GM12878 (cell line): ENCODE measurements at regions not wholly inside any gene's neighbourhood (a gene's known extent, or its start where the extent isn't known, plus 50 kb on each side); places are given as distances from the start of the nearest gene placed in this dataset.

Experiments
- ATAC-seq: fragments of 200-7000 bp; cut with Tn5 transposase; 3 replicates; pipeline ENCODE4 v1.9.1; 2020; ENCODE audit warnings: mild to moderate bottlenecking, moderate library complexity
- BruUV-seq: library from RNA; stranded (reverse); fragments of 400-500 nt; replicated peaks from 2 replicates; lab custom pipeline; 2021; lab: Mats Ljungman, UMichigan
- CTCF ChIA-PET: fragments of 300-600 bp; sonication (Branson Sonifier 250); formaldehyde crosslinking; extraction: SDS; loops from one replicate; lab custom pipeline; 2021; ENCODE audit warnings: inconsistent platforms; lab: Yijun Ruan, JAX
- POLR2A ChIA-PET: fragments of 350-600 bp; formaldehyde crosslinking; extraction: SDS; loops from one replicate; lab custom pipeline; 2021; ENCODE audit warnings: inconsistent platforms; lab: Charles Lee
- RAD21 ChIA-PET: fragments of 300-600 bp; sonication (Branson Sonifier 250); formaldehyde crosslinking; loops from one replicate; lab custom pipeline; 2023; ENCODE audit warnings: antibody characterized with exemption; ENCODE audit not compliant: unreplicated experiment; lab: Charles Lee
- SMC1A ChIA-PET: fragments of 300-600 bp; sonication (Branson Sonifier 250); formaldehyde crosslinking; loops from one replicate; lab custom pipeline; 2023; ENCODE audit not compliant: unreplicated experiment, uncharacterized antibody; lab: Charles Lee
- DNase-seq: peaks from one replicate; pipeline ENCODE4 v3.0.0-alpha.2; 2011; ENCODE audit warnings: low read depth, low spot score
- FAIRE-seq: peaks from 3 replicates; lab custom pipeline; 2011; peaks lifted over from hg19 to GRCh38; lab: Jason Lieb, UNC
- H2AFZ ChIP-seq: 2 replicates; pipeline ENCODE4 v1.6.0; 2011; ENCODE audit warnings: low read depth, low read length, control low read depth; ENCODE audit not compliant: control insufficient read depth
- H3K27ac ChIP-seq: 2 replicates; pipeline ENCODE4 v1.5.1; 2011; ENCODE audit warnings: control low read depth; ENCODE audit not compliant: control insufficient read depth, insufficient read depth
- H3K27me3 ChIP-seq, 2 experiments: replicated peaks in 1 of 2; 2 replicates each; pipeline versions ENCODE4 v1.6.0 to v1.6.1; 2011; ENCODE audit warnings: low read length in 1 of 2; ENCODE audit not compliant: control insufficient read depth in 2 of 2, insufficient read depth in 2 of 2
- H3K36me3 ChIP-seq, 2 experiments: 2 replicates each; pipeline ENCODE4 v1.5.1; 2011; ENCODE audit warnings: low read length in 1 of 2; ENCODE audit not compliant: control insufficient read depth in 2 of 2, insufficient read depth in 2 of 2
- H3K4me1 ChIP-seq: 2 replicates; pipeline ENCODE4 v1.6.1; 2011; ENCODE audit warnings: mild to moderate bottlenecking, low read length, moderate library complexity, mixed read lengths; ENCODE audit not compliant: control insufficient read depth, insufficient read depth
- H3K4me2 ChIP-seq: 2 replicates; pipeline ENCODE4 v1.6.0; 2011; ENCODE audit warnings: control low read depth; ENCODE audit not compliant: control insufficient read depth, insufficient read depth
- H3K4me3 ChIP-seq: fragments of 200-600 bp; sonication (generic); 2 replicates; pipeline ENCODE4 v1.5.1; 2016
- H3K79me2 ChIP-seq: 2 replicates; pipeline ENCODE4 v1.6.0; 2011; ENCODE audit warnings: low read length; ENCODE audit not compliant: control insufficient read depth, insufficient read depth
- H3K9ac ChIP-seq: 2 replicates; pipeline ENCODE4 v1.8.0; 2011; ENCODE audit warnings: low read length, control low read depth, mixed read lengths; ENCODE audit not compliant: control insufficient read depth, insufficient read depth
- H3K9me3 ChIP-seq: replicated peaks from 3 replicates; pipeline ENCODE4 v1.5.1; 2011; ENCODE audit warnings: mild to moderate bottlenecking, low read length; ENCODE audit not compliant: control insufficient read depth, insufficient read depth
- H4K20me1 ChIP-seq: 2 replicates; pipeline ENCODE4 v1.6.0; 2011; ENCODE audit not compliant: control insufficient read depth, insufficient read depth
- BRCA1 ChIP-seq: IDR thresholded peaks from 2 replicates; pipeline ENCODE4 v1.6.1; 2011; ENCODE audit warnings: low read depth, low read length, improper control_type of control experiment
- CREB1 ChIP-seq: IDR thresholded peaks from 2 replicates; pipeline ENCODE4 v1.6.1; 2012; ENCODE audit warnings: low read depth, mild to moderate bottlenecking, inconsistent platforms
- EP300 ChIP-seq, 2 experiments: fragments of 150-350 bp in 1 of 2; IDR thresholded peaks; 2 replicates each; pipeline ENCODE4 v1.6.1; 2011 to 2012; ENCODE audit warnings: low read depth in 2 of 2, low read length in 2 of 2, borderline replicate concordance in 1 of 2, improper control_type of control experiment in 1 of 2, inconsistent platforms in 1 of 2; ENCODE audit not compliant: control insufficient read depth in 1 of 2
- ESRRA ChIP-seq: IDR thresholded peaks from 2 replicates; pipeline ENCODE4 v1.6.1; 2012; ENCODE audit warnings: mild to moderate bottlenecking, low read length, improper control_type of control experiment
- MTA3 ChIP-seq: IDR thresholded peaks from 2 replicates; pipeline ENCODE4 v1.6.1; 2012; ENCODE audit warnings: low read length, inconsistent platforms, borderline replicate concordance
- NKRF ChIP-seq: fragments of 450-650 bp; conservative IDR thresholded peaks from 2 replicates; pipeline ENCODE4 v1.6.1; 2017; ENCODE audit warnings: mild to moderate bottlenecking, moderate library complexity
- PML ChIP-seq: IDR thresholded peaks from 2 replicates; pipeline ENCODE4 v1.6.1; 2012; ENCODE audit warnings: low read length, inconsistent platforms
- RAD51 ChIP-seq: fragments of 450-650 bp; IDR thresholded peaks from 2 replicates; pipeline ENCODE4 v1.6.1; 2016; ENCODE audit warnings: moderate library complexity, mild to moderate bottlenecking, inconsistent platforms
- SPI1 ChIP-seq: IDR thresholded peaks from 2 replicates; pipeline ENCODE4 v1.6.1; 2011; ENCODE audit warnings: low read depth, mild to moderate bottlenecking, low read length, moderate library complexity, borderline replicate concordance; ENCODE audit not compliant: insufficient read depth
- WGBS: methylation state at CpG from one replicate; pipeline ENCODE4 v1.1.6; 2016; ENCODE audit warnings: low lambda C conversion rate; ENCODE audit not compliant: insufficient replicate concordance, insufficient coverage; ENCODE audit errors: missing lambda C conversion rate; 5-methylcytosine and 5-hydroxymethylcytosine counted together
- in situ Hi-C: fragments of 300-500 bp; cut with MboI; formaldehyde crosslinking; loops from 9 replicates; pipeline ENCODE4 v1.14.3; 2018; ENCODE audit warnings: mixed read lengths
- intact Hi-C: fragments of 100-400 bp; cut with micrococcal nuclease; formaldehyde crosslinking; loops from one replicate; pipeline ENCODE4 v1.14.2; 2022; ENCODE audit not compliant: unreplicated experiment

DNA sequence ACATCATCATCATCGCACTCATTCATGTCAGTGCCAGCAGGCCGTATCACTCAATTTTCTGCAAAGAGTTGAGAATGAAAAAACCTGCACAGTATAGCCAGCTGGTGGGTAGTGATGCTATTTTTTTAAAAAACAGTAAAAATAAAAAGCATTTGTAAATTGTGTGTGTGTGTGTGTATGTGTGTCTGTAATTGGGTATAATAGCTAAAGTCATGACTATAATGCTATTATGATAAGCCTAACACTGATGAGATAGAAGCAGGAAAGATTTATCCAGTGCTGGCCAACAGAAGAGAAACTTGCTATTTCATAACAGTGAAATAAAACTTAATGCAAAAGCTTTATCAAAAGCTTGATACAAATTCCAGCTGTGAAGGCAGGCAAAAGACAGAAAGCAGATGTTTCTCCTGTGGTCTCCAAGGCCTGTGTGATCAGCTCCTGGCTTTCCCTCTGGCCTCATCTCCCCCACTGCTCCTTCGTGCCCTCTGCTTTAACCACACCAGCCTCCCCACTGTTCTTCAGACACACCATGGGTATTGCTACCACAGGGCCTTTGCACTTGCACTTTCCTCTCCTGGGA lies 206.2 kb upstream of the IRX5 start (continued):
- TF ChIP-seq BRCA1 (no peak), CREB1 (no peak), NKRF (no peak), MTA3 (no peak)

DNA sequence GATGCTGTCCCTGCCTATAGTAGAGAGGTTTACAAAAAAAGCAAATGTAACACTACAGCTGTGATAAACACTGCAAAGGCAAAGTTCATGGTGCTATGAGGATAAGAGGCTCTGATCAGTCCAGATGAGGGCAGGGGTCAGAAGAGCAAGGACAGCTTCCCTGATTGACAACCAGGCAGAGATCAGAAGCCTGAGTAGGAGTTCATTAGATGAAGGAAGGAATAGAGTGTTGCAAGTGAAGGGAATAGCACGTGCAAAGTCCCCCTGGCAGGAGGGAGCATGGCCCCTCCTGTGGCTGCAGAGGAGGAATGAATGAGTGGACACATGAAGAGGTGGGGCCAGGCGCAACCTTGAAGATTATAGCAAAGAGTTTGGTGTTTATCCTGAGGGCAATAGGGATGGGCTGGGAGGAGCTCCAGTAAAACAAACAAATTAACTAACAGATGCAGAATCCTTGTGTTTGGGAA lies 208.4 kb upstream of the IRX5 start:
- WGBS: 3% methylated on average over 2 of the region's 2 CpGs

More for the DNA sequence above, 208.4 kb upstream of the IRX5 start:
- Histone ChIP-seq H3K36me3 (no peaks in the 10 kb centered on the region), H3K27ac (no peak overlapping the region), H3K27me3 (no peaks in the 10 kb centered on the region), H4K20me1 (no peaks in the 10 kb centered on the region), H3K79me2 (no peaks in the 10 kb centered on the region), H3K9me3 (no peaks in the 10 kb centered on the region), H3K4me1 (no peaks in the 10 kb centered on the region)
- intact Hi-C loops (no loop called here), in situ Hi-C loops (no loop called here)
- ATAC-seq (no peak), DNase-seq (no peak)
- no TSS peak for BruUV-seq
- no peak for TF ChIP-seq EP300 (IDR thresholded peaks at IDR 0.05; ENCODE audit: borderline replicate concordance in 1 of 2, control insufficient read depth in 1 of 2, low read depth in 2 of 2, low read length in 2 of 2)
- no peak for TF ChIP-seq SPI1
- no peak for TF ChIP-seq RAD51
- no peak for TF ChIP-seq ESRRA
- TF ChIP-seq PML: no peak
- TF ChIP-seq, all 136 proteins: peak for 0
- FAIRE-seq: no peak
- RAD21 ChIA-PET: no interaction called here
- SMC1A ChIA-PET: no interaction called here
- POLR2A ChIA-PET: no interaction called here
- Histone ChIP-seq H3K4me2 (no peak overlapping the region), H3K9ac (no peak overlapping the region), H3K4me3 (no peak overlapping the region), H2AFZ (no peak overlapping the region)
- CTCF ChIA-PET: no interaction called here
